ENCODE measurements at regions not wholly inside any gene's neighbourhood (a gene's known extent, or its start where the extent isn't known, plus 50 kb on each side); places are given as distances from the start of the nearest gene placed in this dataset.

DNA sequence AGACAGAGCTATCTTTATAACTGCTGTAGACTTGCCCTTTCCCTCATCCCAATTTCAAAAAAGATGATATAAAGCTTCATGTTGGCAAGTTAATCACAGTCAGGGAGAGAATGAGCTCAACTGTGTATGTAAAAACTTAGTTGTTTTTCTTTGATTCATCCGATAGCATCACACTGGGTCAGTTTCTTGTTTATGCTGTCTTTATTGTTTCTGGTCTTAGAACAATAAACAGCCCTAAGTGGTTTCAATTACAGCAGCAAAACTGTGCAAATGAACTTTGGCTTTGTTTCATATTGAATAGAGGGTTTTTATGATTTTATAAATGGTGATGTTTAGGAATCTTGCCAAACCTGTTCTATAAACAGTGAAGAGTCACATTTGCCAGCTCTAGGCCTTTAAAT is 423.8 kb upstream of the CXADR start (continued):
- TF ChIP-seq, protein P1, sequence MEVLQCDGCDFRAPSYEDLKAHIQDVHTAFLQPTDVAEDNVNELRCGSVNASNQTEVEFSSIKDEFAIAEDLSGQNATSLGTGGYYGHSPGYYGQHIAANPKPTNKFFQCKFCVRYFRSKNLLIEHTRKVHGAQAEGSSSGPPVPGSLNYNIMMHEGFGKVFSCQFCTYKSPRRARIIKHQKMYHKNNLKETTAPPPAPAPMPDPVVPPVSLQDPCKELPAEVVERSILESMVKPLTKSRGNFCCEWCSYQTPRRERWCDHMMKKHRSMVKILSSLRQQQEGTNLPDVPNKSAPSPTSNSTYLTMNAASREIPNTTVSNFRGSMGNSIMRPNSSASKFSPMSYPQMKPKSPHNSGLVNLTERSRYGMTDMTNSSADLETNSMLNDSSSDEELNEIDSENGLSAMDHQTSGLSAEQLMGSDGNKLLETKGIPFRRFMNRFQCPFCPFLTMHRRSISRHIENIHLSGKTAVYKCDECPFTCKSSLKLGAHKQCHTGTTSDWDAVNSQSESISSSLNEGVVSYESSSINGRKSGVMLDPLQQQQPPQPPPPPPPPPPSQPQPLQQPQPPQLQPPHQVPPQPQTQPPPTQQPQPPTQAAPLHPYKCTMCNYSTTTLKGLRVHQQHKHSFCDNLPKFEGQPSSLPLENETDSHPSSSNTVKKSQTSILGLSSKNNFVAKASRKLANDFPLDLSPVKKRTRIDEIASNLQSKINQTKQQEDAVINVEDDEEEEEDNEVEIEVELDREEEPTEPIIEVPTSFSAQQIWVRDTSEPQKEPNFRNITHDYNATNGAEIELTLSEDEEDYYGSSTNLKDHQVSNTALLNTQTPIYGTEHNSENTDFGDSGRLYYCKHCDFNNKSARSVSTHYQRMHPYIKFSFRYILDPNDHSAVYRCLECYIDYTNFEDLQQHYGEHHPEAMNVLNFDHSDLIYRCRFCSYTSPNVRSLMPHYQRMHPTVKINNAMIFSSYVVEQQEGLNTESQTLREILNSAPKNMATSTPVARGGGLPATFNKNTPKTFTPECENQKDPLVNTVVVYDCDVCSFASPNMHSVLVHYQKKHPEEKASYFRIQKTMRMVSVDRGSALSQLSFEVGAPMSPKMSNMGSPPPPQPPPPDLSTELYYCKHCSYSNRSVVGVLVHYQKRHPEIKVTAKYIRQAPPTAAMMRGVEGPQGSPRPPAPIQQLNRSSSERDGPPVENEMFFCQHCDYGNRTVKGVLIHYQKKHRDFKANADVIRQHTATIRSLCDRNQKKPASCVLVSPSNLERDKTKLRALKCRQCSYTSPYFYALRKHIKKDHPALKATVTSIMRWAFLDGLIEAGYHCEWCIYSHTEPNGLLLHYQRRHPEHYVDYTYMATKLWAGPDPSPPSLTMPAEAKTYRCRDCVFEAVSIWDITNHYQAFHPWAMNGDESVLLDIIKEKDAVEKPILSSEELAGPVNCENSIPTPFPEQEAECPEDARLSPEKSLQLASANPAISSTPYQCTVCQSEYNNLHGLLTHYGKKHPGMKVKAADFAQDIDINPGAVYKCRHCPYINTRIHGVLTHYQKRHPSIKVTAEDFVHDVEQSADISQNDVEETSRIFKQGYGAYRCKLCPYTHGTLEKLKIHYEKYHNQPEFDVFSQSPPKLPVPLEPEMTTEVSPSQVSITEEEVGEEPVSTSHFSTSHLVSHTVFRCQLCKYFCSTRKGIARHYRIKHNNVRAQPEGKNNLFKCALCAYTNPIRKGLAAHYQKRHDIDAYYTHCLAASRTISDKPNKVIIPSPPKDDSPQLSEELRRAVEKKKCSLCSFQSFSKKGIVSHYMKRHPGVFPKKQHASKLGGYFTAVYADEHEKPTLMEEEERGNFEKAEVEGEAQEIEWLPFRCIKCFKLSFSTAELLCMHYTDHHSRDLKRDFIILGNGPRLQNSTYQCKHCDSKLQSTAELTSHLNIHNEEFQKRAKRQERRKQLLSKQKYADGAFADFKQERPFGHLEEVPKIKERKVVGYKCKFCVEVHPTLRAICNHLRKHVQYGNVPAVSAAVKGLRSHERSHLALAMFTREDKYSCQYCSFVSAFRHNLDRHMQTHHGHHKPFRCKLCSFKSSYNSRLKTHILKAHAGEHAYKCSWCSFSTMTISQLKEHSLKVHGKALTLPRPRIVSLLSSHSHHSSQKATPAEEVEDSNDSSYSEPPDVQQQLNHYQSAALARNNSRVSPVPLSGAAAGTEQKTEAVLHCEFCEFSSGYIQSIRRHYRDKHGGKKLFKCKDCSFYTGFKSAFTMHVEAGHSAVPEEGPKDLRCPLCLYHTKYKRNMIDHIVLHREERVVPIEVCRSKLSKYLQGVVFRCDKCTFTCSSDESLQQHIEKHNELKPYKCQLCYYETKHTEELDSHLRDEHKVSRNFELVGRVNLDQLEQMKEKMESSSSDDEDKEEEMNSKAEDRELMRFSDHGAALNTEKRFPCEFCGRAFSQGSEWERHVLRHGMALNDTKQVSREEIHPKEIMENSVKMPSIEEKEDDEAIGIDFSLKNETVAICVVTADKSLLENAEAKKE (CRISPR knock-in tag; IDR thresholded peaks at IDR 0.05), result no peak
- TF ChIP-seq STAT1 (IDR thresholded peaks at IDR 0.05; ENCODE audit: unreplicated experiment), result no peak
- TF ChIP-seq JUNB (IDR thresholded peaks at IDR 0.05; ENCODE audit: unreplicated experiment), result no peak

- H3K27ac ChIP-seq (ENCODE audit: low read depth), result no peak overlapping the region
- no peak for DNase-seq (ENCODE audit: low spot score)
- H3K9me2 ChIP-seq (ENCODE audit: insufficient read depth), result peaks cover 10% of the 10 kb centered on the region
- H3F3A ChIP-seq (replicated peaks; ENCODE audit: low read depth), result no peaks in the 10 kb centered on the region
- H4K20me1 ChIP-seq (replicated peaks; ENCODE audit: insufficient read depth), result no peaks in the 10 kb centered on the region
- H3K4me1 ChIP-seq (ENCODE audit: insufficient read depth), result no peaks in the 10 kb centered on the region
- H3K36me3 ChIP-seq (ENCODE audit: insufficient read depth), result 0 out of 2 replicates have a peak, but pooled peaks cover 4% of the 10 kb centered on the region
- H3K4me3 ChIP-seq, result no peak overlapping the region
- peaks cover 21% of the 10 kb centered on the region for H3K9me3 Mint-ChIP-seq
- peaks cover 4% of the 10 kb centered on the region; the same call in 1 of the 3 replicates for H3K36me3 Mint-ChIP-seq (ENCODE audit: low read depth)
- no peak overlapping the region for H2AFZ ChIP-seq
- H3K27me3 Mint-ChIP-seq (ENCODE audit: insufficient read depth, low read depth, poor library complexity), result no peaks in the 10 kb centered on the region
- ATAC-seq, result no peak
- no peak for TF ChIP-seq EZH2phosphoT487 (IDR thresholded peaks at IDR 0.05; ENCODE audit: unreplicated experiment)
- no peak for TF ChIP-seq EZH2 (IDR thresholded peaks at IDR 0.05; ENCODE audit: low read depth, unreplicated experiment)
- TF ChIP-seq POLR2AphosphoS5 (IDR thresholded peaks at IDR 0.05; ENCODE audit: low read depth), result no peak
- TF ChIP-seq CREB1 (CRISPR knock-in tag; IDR thresholded peaks at IDR 0.05; ENCODE audit: low read depth), result no peak
- no peak for TF ChIP-seq ZNF331 (CRISPR knock-in tag; IDR thresholded peaks at IDR 0.05; ENCODE audit: low read depth)
- TF ChIP-seq, protein P2, sequence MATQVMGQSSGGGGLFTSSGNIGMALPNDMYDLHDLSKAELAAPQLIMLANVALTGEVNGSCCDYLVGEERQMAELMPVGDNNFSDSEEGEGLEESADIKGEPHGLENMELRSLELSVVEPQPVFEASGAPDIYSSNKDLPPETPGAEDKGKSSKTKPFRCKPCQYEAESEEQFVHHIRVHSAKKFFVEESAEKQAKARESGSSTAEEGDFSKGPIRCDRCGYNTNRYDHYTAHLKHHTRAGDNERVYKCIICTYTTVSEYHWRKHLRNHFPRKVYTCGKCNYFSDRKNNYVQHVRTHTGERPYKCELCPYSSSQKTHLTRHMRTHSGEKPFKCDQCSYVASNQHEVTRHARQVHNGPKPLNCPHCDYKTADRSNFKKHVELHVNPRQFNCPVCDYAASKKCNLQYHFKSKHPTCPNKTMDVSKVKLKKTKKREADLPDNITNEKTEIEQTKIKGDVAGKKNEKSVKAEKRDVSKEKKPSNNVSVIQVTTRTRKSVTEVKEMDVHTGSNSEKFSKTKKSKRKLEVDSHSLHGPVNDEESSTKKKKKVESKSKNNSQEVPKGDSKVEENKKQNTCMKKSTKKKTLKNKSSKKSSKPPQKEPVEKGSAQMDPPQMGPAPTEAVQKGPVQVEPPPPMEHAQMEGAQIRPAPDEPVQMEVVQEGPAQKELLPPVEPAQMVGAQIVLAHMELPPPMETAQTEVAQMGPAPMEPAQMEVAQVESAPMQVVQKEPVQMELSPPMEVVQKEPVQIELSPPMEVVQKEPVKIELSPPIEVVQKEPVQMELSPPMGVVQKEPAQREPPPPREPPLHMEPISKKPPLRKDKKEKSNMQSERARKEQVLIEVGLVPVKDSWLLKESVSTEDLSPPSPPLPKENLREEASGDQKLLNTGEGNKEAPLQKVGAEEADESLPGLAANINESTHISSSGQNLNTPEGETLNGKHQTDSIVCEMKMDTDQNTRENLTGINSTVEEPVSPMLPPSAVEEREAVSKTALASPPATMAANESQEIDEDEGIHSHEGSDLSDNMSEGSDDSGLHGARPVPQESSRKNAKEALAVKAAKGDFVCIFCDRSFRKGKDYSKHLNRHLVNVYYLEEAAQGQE (IDR thresholded peaks at IDR 0.05; ENCODE audit: unreplicated experiment), result no peak
- TF ChIP-seq STAT1 (IDR thresholded peaks at IDR 0.05; ENCODE audit: unreplicated experiment), result no peak
- no peak for TF ChIP-seq ZNF114 (CRISPR knock-in tag; IDR thresholded peaks at IDR 0.05)
- no peak for TF ChIP-seq ETS1 (IDR thresholded peaks at IDR 0.05)
- no peaks in the 10 kb centered on the region for H3K4me1 Mint-ChIP-seq
- no peaks in the 10 kb centered on the region for H3K27me3 ChIP-seq (ENCODE audit: insufficient read depth)
- H3K27ac Mint-ChIP-seq, result no peak overlapping the region
- no peak overlapping the region for H3K4me2 ChIP-seq
- H3K79me2 ChIP-seq (replicated peaks; ENCODE audit: insufficient read depth), result no peaks in the 10 kb centered on the region
- no peak overlapping the region for H3K4me3 Mint-ChIP-seq
Observed at GRCh38 chr21:17101696-17102095, 411.1 kb upstream of the CXADR start.

All from GM23338 (cell line).